ENCODE measurements at regions not wholly inside any gene's neighbourhood (a gene's known extent, or its start where the extent isn't known, plus 50 kb on each side); places are given as distances from the start of the nearest gene placed in this dataset.

DNA sequence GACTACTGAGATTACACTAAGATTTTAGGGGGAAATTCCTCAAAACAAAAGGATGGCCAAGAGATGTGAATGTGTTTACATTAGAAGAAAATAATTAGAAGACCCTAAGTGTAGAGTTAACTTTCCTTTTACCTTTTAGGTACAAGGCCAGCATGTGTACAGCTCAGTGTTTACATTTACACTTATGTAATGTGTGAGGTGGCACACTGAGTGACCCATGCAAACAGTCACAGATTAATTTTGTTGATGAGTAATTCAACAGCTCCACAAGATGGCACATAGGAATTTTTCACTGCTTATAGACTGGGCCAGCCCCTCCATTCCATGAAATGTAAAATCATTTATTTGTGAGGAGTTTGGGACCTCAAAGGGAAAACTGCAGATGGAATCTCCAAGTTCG lies 90.1 kb upstream of the SLC12A2 start:
- DNase-seq (no peak), ATAC-seq (no peak)
- Mint-ChIP-seq H3K27ac (no peak overlapping the region), H3K4me1 (no peaks in the 10 kb centered on the region), H3K9me3 (peaks cover 15 to 20% of the 10 kb centered on the region in 2 donors), H3K4me3 (no peak overlapping the region), H3K27me3 (no peaks in the 10 kb centered on the region)

GRCh38 chr5:127994087-127994660 lies 89.4 kb upstream of the SLC12A2 start:
- H3K9me3 Mint-ChIP-seq = peaks cover 15 to 20% of the 10 kb centered on the region in 2 donors
- H3K4me3 Mint-ChIP-seq = no peak overlapping the region
- ATAC-seq = no peak
- H3K27ac Mint-ChIP-seq = no peak overlapping the region
- no peaks in the 10 kb centered on the region for H3K4me1 Mint-ChIP-seq
- no peaks in the 10 kb centered on the region for H3K27me3 Mint-ChIP-seq
- no peak for DNase-seq

- Mint-ChIP-seq H3K27me3 (no peaks in the 10 kb centered on the region), H3K9me3 (peaks cover 8 to 9% of the 10 kb centered on the region in 2 donors), H3K4me1 (no peaks in the 10 kb centered on the region), H3K4me3 (no peak overlapping the region), H3K27ac (no peak overlapping the region)
- DNase-seq = no peak
- ATAC-seq = no peak
These were observed 88.0 kb upstream of the SLC12A2 start for GRCh38 chr5:127995556-127995955.

DNA sequence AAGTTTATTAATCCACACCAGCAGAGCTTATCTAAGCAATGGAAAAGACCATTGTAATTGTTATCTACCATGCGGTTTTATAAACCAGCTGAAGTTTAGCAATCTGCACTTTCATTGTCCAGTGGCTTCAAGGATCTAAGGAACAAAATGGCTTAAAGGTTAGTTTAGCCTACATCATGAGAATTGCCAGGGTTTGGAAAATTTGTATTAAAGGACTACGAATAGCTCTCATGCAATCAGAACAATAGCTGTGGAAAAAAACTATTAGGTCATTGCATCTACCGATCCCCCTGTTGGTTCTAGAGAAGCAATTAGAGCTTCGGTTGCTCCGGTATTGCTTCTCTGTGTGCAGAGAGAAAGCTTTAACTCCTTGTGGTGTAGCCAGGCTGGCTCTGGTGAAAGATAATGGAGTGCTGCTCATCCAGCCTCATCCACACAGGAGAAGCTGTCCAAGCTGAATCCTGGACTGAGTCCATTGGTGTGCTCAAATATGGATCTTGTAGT lies 86.3 kb upstream of the SLC12A2 start:
- no peaks in the 10 kb centered on the region for H3K4me1 Mint-ChIP-seq
- ATAC-seq = no peak
- peaks cover 5 to 8% of the 10 kb centered on the region in 2 donors for H3K9me3 Mint-ChIP-seq
- H3K27me3 Mint-ChIP-seq = no peaks in the 10 kb centered on the region
- H3K4me3 Mint-ChIP-seq = no peak overlapping the region
- no peak for DNase-seq
- no peak overlapping the region for H3K27ac Mint-ChIP-seq

DNA sequence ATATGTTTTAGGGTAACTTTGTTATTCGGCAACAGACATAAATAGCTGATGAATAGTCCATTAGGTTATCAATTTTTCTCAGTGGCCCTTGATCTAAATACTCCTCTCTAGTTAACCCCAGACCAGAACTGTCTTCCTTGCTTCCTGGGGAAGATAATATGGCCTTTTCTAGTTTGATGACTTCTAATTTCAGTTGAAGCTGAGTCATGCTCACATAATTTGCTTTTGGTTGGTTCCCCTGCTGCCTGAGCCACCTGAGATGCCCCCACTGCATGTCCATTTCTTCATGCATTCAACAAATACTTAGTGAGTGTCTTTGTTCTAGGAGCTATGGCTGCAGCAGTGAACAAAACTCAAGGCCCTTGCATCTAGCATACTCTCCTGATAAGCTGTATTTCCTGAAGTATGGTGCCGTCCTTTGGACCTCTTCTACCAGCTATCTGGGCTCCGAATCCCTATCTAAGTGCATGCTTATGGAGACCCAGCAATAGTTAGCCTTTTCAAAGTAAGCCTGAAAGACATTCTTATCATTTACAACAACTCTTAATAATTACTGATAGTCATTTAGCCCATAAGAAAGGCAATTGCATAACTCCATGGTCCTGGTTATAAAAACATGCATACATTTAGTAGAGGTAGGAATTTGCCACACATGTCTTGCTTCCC lies 84.5 kb upstream of the SLC12A2 start:
- Mint-ChIP-seq H3K4me1 (no peaks in the 10 kb centered on the region), H3K4me3 (no peak overlapping the region), H3K9me3 (no peaks in the 10 kb centered on the region), H3K27ac (no peak overlapping the region), H3K27me3 (no peaks in the 10 kb centered on the region)
- no peak for DNase-seq
- no peak for ATAC-seq

- H3K9me3 Mint-ChIP-seq = no peaks in the 10 kb centered on the region
- no peak for DNase-seq
- no peak overlapping the region for H3K27ac Mint-ChIP-seq
- no peak for ATAC-seq
- H3K27me3 Mint-ChIP-seq = no peaks in the 10 kb centered on the region
- H3K4me1 Mint-ChIP-seq = no peaks in the 10 kb centered on the region
- no peak overlapping the region for H3K4me3 Mint-ChIP-seq
These were observed 83.7 kb upstream of the SLC12A2 start for GRCh38 chr5:127999909-128000308.

DNA sequence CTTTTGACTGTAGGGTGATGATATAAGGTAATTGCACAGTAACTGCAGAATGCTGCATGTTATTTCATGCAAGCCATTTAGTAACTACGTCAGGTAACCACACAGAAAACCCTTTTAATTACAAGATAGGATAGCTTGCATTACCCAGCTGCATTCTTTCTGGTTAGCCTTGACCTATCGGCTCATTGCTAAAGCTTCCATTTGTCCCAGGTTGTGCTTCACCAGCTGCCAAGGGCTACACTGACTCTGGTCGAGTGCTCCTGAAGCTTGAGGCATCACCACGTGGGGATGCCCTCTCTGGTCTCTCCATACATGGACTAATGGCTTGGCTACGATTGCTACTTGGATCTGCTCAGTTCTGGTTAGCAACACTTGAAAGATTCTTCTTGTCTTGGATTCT lies 81.1 kb upstream of the SLC12A2 start:
- no peaks in the 10 kb centered on the region for H3K4me1 Mint-ChIP-seq
- no peak for ATAC-seq
- H3K27ac Mint-ChIP-seq = no peak overlapping the region
- no peak for DNase-seq
- no peaks in the 10 kb centered on the region for H3K27me3 Mint-ChIP-seq
- no peaks in the 10 kb centered on the region for H3K9me3 Mint-ChIP-seq
- no peak overlapping the region for H3K4me3 Mint-ChIP-seq

DNA sequence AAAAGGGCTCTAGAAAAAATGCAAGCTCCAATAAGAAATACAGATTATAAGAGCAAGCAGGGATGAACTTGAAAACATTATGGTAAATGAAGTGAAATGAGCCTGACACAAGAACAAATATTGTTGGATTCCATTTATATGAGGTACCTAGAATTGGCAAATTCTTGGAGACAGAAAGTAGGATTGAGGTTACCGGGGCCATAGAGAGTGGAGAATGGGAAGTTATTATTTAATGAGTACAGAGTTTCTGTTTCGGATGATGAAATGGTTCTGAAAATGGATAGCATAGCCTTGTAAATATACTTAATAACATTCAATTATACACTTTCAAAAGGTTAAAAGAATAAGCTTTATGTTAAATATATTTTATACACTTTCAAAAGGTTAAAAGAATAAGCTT lies 75.6 kb upstream of the SLC12A2 start:
- ATAC-seq = no peak
- Mint-ChIP-seq H3K4me3 (no peak overlapping the region), H3K9me3 (no peaks in the 10 kb centered on the region), H3K27ac (peak overlapping the region in 1 of 2 donors; percentile 79), H3K27me3 (no peaks in the 10 kb centered on the region), H3K4me1 (no peaks in the 10 kb centered on the region)
- DNase-seq = no peak

DNA sequence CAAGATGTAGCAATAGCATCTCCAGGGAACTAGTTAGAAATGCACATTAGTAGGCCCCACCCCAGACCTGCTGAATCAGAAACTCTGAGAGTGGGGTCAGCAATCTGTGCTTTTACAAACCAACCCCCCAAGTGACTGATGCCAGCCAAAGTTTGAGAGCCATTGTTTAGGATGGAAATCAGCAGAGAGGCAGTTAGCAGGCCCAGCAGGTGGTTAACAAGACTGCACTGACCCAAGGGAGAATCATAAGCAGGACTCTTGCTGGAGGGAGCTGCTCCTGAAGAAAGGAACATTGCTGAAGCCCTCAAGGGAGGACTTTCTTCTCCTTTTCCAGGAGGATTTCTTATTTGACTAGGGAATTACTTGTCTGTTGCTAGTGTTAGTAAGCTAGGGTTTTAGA lies 74.2 kb upstream of the SLC12A2 start:
- Mint-ChIP-seq H3K27me3 (no peaks in the 10 kb centered on the region), H3K9me3 (no peaks in the 10 kb centered on the region), H3K4me1 (no peaks in the 10 kb centered on the region), H3K4me3 (no peak overlapping the region), H3K27ac (no peak overlapping the region)
- DNase-seq = no peak
- ATAC-seq = no peak

DNA sequence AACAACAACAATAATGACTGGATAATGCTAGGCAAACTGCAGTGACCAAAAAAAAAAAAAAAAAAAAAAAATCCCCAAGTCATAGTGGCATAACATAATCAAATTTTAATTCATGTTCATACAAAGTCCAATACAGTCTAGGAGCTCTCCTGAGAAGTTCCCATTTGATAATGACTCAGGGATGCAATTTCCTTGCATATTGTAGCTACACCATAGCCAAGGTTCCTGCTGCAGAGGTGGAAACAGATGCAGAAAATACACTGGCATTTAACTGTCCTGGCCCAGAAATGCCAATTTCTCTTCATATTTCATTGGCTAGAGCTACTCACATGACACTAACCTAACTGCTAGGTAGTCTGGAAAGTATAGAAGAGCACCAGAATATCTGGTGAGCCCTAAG lies 72.2 kb upstream of the SLC12A2 start:
- Mint-ChIP-seq H3K4me1 (no peaks in the 10 kb centered on the region), H3K4me3 (no peak overlapping the region), H3K9me3 (no peaks in the 10 kb centered on the region), H3K27me3 (no peaks in the 10 kb centered on the region), H3K27ac (no peak overlapping the region)
- ATAC-seq (no peak), DNase-seq (no peak)

- no peaks in the 10 kb centered on the region for H3K4me1 Mint-ChIP-seq
- no peaks in the 10 kb centered on the region for H3K27me3 Mint-ChIP-seq
- no peak for DNase-seq
- H3K9me3 Mint-ChIP-seq = no peaks in the 10 kb centered on the region
- H3K27ac Mint-ChIP-seq = no peak overlapping the region
- H3K4me3 Mint-ChIP-seq = no peak overlapping the region
- ATAC-seq = no peak
These were observed 69.0 kb upstream of the SLC12A2 start for GRCh38 chr5:128014578-128014977.

DNA sequence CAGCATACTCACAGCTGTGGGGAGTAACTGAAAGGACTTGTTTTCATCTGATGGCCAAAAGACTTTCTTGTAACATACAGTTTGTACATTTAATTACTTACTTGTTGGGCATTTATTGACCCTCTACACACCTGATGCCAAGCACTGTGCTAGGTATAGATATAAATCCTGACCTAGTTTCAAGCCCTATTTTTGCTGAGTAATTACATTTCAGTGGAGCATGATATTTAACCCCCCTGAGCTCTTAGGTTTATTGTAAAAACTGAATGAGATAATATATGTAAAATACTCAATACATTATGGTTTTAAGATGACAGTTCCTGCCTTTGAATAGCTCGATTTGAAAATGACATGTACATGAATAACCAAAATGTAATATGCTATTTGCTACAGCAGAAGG lies 68.1 kb upstream of the SLC12A2 start:
- no peak for DNase-seq
- ATAC-seq = no peak
- no peak overlapping the region for H3K27ac Mint-ChIP-seq
- H3K4me3 Mint-ChIP-seq = no peak overlapping the region
- no peaks in the 10 kb centered on the region for H3K9me3 Mint-ChIP-seq
- no peaks in the 10 kb centered on the region for H3K4me1 Mint-ChIP-seq
- H3K27me3 Mint-ChIP-seq = no peaks in the 10 kb centered on the region

DNA sequence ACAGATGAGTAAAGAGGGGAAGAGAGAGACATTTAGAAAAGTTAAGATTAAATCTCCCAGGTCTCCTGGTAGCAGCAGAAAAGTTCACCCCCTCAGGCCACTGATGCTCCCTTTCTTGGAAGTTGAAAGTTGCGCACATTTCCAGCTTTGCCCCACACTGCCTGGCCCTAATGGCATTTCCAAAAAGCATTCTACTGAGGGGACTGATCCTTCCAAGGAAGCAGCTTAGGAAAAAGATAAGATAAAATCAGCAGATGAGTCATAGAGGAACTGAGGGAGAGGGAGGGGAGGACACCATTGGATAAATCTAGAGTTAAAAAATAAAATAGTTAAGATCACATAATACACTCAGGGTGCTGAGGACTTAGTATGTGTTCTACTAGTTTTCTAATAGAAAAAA lies 67.6 kb upstream of the SLC12A2 start:
- Mint-ChIP-seq H3K27me3 (no peaks in the 10 kb centered on the region), H3K27ac (peak overlapping the region in 1 of 2 donors; percentile 3), H3K4me1 (no peaks in the 10 kb centered on the region), H3K9me3 (no peaks in the 10 kb centered on the region), H3K4me3 (no peak overlapping the region)
- ATAC-seq (no peak), DNase-seq (no peak)

- no peak overlapping the region for H3K27ac Mint-ChIP-seq
These were observed 64.2 kb upstream of the SLC12A2 start for GRCh38 chr5:128019391-128019790.

GRCh38 chr5:128020012-128020411 lies 63.6 kb upstream of the SLC12A2 start:
- no peak overlapping the region for H3K4me3 Mint-ChIP-seq
- no peaks in the 10 kb centered on the region for H3K4me1 Mint-ChIP-seq
- H3K27me3 Mint-ChIP-seq = no peaks in the 10 kb centered on the region
- ATAC-seq = no peak
- DNase-seq = no peak
- H3K27ac Mint-ChIP-seq = no peak overlapping the region
- H3K9me3 Mint-ChIP-seq = no peaks in the 10 kb centered on the region

More at GRCh38 chr5:128019391-128019790, 64.2 kb upstream of the SLC12A2 start:
- H3K4me3 Mint-ChIP-seq = no peak overlapping the region
- no peaks in the 10 kb centered on the region for H3K27me3 Mint-ChIP-seq
- ATAC-seq (no peak), DNase-seq (no peak)
- no peaks in the 10 kb centered on the region for H3K4me1 Mint-ChIP-seq
- H3K9me3 Mint-ChIP-seq = no peaks in the 10 kb centered on the region

DNA sequence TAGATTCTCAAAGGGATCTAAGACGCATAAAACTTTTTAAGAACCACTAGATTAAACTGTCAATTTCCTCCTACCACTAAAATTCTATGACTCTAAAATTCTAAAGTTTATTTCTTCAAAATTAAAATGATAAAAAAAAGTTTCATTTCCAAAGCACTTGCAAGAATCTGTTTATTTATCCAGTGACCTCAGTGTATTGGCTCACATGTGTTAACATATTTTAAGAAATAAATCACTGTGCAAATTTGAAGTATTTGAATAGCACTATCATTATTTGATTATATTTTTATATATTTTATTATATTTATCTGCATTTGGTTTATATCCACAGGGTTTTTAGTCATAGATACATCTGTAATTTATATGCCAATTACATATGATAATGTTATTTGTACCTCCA lies 62.2 kb upstream of the SLC12A2 start:
- no peak for ATAC-seq
- DNase-seq = no peak
- no peaks in the 10 kb centered on the region for H3K9me3 Mint-ChIP-seq
- H3K27me3 Mint-ChIP-seq = no peaks in the 10 kb centered on the region
- H3K4me1 Mint-ChIP-seq = no peaks in the 10 kb centered on the region
- H3K27ac Mint-ChIP-seq = no peak overlapping the region
- no peak overlapping the region for H3K4me3 Mint-ChIP-seq
